Pulmonary artery endothelial cell (primary cell): ENCODE measurements at regions not wholly inside any gene's neighbourhood (a gene's known extent, or its start where the extent isn't known, plus 50 kb on each side); places are given as distances from the start of the nearest gene placed in this dataset.

Source experiments
- DNase-seq: peaks from one replicate; pipeline ENCODE4 v3.0.0-alpha.2; 2011; ENCODE audit warnings: low read depth, low spot score

GRCh38 chr9:100937382-100937781, 91.1 kb upstream of the PLPPR1 start:
- no peak for DNase-seq

GRCh38 chr9:100938507-100938906, 90.0 kb upstream of the PLPPR1 start:
- no peak for DNase-seq

- no peak for DNase-seq
These were observed 88.9 kb upstream of the PLPPR1 start for GRCh38 chr9:100939636-100940035.

- no peak for DNase-seq
These were observed 69.3 kb upstream of the PLPPR1 start for GRCh38 chr9:100959226-100959625.
